Retinal pigment epithelial cell (primary cell): ENCODE measurements at regions not wholly inside any gene's neighbourhood (a gene's known extent, or its start where the extent isn't known, plus 50 kb on each side); places are given as distances from the start of the nearest gene placed in this dataset.

Source experiments
- DNase-seq: peaks from one replicate; pipeline ENCODE4 v3.0.0-alpha.2; 2010; ENCODE audit warnings: low read depth
- H3K4me3 ChIP-seq: 2 replicates; pipeline ENCODE4 v1.5.1; 2011; ENCODE audit warnings: mild to moderate bottlenecking, low read length, control low read depth, moderate library complexity
- TF ChIP-seq, protein P1 (sequence below): conservative IDR thresholded peaks from 2 replicates; pipeline ENCODE4 v1.5.1; 2011; ENCODE audit warnings: low read depth, low read length, control low read depth, inconsistent platforms

DNA sequence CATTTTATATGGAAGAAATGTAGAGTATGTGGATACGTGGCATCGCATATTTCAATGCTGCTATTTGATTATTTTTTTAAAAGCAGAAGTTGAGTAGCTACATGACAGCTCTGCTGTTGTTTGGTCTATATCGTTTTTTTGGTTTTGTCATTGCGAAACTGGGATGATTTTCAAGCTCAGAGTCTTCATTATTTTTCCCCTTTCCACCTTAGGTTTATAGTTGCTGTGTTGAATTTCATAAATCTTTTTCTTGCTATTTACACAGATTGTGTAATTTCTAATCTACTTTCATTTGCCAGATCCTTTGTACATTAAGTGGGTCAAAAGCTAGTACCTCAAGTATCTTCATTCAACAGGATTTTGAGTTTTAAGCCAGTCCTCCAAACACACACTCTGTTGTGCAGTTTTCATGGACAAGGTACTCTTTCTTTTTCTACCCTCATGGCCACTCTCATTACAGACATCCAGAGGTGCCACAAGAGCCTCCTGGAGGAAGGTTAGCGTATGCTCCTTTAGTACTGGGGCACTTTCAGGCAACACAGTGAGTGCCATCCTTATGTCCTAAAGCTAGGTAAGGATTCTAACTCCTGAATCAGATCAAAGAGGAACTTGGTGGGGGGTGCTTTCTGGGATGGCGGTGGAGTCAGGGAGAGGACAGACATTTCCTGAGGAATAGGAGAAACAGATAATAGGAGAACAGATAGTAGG, 123.2 kb downstream of the FHIP1A start:
- no peak for DNase-seq
- TF ChIP-seq, protein P1, sequence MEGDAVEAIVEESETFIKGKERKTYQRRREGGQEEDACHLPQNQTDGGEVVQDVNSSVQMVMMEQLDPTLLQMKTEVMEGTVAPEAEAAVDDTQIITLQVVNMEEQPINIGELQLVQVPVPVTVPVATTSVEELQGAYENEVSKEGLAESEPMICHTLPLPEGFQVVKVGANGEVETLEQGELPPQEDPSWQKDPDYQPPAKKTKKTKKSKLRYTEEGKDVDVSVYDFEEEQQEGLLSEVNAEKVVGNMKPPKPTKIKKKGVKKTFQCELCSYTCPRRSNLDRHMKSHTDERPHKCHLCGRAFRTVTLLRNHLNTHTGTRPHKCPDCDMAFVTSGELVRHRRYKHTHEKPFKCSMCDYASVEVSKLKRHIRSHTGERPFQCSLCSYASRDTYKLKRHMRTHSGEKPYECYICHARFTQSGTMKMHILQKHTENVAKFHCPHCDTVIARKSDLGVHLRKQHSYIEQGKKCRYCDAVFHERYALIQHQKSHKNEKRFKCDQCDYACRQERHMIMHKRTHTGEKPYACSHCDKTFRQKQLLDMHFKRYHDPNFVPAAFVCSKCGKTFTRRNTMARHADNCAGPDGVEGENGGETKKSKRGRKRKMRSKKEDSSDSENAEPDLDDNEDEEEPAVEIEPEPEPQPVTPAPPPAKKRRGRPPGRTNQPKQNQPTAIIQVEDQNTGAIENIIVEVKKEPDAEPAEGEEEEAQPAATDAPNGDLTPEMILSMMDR = no peak
- H3K4me3 ChIP-seq = no peak overlapping the region

DNA sequence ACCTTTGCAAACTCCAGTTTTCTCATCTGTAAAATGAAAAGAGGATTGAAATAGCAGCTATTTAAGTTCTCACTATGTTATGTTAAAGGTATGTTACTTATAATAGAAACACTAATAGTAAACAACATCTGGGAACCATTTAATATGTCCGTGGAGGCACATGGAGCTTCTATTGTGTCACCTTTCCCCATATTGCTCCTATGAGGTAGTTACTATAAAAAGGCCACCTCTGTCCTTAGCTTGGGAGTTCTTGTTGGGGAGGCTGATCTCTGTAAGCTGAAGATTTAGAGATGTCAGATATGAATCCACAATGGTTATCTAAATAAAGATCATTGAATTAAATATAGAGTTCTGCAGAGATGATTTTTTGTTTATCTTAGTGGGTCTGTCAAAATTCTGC, 125.2 kb downstream of the FHIP1A start:
- TF ChIP-seq, protein P1 = no peak
- no peak overlapping the region for H3K4me3 ChIP-seq
- no peak for DNase-seq

DNA sequence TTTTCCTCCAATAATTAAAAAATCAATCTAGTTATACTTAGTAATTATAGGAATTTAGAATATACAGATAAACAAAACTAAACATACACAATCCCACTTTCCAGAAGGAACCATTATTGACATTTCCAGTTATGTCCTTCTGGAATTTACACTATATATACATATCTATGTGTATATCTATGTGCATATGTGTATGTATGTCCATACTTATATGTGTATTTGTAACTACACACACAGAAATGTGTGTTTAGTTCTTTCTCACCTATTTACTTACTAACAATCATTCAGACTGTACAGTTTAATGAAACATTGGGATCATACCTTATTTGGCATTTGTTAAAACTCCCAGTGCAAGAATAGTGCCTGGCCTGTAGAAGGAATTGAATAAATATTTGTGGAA, 126.4 kb downstream of the FHIP1A start:
- no peak overlapping the region for H3K4me3 ChIP-seq
- TF ChIP-seq, protein P1 = no peak
- DNase-seq = no peak

DNA sequence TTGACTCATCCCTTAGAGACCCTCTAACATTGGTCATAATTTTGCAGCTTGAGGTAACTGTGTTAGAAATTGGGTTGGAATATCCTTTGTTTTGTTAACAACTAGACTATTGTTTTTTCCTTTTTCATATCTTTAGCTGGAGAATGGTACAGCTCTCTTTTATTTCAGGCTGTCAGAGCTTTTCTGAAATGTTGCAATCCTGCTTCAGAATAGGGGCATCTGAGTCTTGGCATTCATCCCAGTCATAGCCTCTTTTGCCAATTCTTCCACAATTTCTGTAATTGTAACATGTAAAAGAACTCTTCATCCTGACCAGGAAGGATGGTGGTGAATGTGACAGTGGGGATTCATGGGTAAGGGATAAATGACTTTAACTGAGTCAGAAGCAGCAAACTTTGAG, 128.7 kb downstream of the FHIP1A start:
- DNase-seq = peak; percentile 67
- TF ChIP-seq, protein P1 = no peak
- H3K4me3 ChIP-seq = no peak overlapping the region

DNA sequence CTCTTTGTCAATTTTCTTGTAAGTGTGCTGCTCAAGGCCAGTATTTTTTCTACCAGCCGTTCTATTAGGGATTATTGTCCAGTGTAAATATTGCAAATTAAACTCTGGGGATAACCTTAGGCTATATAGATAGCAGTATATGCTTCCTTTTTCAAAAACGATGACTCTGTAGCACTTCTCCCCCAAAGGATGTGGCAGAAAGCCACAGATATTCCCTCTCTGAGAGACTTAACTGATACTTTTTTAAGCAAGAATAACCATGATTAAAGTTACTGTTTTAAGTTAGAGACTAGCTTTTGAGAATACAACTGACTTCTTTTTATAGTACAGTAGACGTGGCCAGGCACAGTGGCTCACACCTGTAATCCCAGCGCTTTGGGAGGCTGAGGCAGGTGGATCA, 130.0 kb downstream of the FHIP1A start:
- TF ChIP-seq, protein P1 = no peak
- H3K4me3 ChIP-seq = no peak overlapping the region
- no peak for DNase-seq

DNA sequence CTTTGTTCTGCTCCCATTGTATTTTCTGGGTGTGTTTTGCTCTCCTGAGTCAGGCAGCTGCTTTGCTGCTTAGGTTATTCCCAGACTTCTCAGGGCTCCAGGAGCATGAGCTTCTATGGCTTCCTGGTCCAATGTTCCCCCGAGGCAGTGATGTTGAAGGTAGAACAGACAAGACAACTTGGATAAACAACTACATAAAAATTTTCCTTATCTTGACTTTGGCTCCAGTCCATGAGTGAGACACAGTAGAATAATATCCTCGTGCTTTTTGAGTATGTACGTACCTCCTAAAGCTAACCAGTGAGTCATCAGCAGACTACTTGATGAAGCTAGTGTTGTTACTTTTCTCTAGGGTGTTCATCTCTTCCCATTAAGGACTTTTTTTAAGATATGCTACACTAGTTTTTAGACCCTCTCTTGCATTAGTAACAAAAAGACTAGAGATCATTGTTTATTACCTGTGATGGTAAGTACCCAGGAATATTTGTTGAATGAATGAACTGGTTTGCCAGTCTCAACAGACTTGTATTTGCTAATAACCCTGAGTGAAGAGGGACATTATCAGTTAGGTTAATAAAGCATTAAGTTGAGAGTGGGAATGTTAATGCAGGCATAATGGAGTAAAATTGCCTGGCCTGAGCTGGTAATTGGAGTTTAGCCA, 131.9 kb downstream of the FHIP1A start:
- no peak overlapping the region for H3K4me3 ChIP-seq
- TF ChIP-seq, protein P1 = no peak
- DNase-seq = peak; percentile 97

DNA sequence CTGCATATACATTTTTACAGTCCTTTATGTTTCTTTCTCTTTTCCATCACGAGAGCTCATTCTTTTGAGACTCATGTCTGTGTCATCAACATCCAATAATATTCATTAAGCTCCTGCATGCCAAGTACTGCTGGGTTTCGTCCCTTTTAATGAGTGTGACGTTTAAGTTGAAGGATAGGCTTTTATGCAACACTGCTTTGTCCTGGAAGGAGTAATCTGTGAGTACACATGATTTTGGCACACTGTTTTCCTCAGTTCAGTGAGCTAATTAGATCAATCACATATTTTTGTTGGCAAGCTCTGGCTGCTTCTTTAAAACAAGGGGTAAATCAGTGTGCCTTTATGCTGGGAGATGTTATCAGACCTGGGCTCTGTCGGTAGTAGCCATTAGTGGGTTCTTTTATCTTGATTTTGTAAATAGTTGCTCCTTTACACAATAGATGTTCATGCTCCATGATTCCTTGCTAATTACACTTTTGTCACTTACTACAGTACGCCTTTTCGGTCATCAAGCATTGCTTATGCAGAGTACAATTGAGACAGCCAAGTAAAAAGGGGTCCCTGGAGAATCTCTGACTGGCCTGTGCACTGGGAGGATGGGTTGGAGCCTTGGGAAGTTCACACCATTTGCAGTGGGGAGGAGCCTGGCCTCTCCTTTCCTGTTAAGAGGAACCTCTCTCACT, 132.6 kb downstream of the FHIP1A start:
- TF ChIP-seq, protein P1 = no peak
- peak; percentile 100 for DNase-seq
- peak overlapping the region; percentile 2 for H3K4me3 ChIP-seq
